Stromal cell of bone marrow (primary cell): ENCODE measurements at regions not wholly inside any gene's neighbourhood (a gene's known extent, or its start where the extent isn't known, plus 50 kb on each side); places are given as distances from the start of the nearest gene placed in this dataset.
"Not testable (repeated sequence)": the region's sequence is repeated elsewhere in the genome, so short reads cannot be mapped to it uniquely, and the experiment has no call there.

Source experiments
- DNase-seq: peaks from one replicate; pipeline ENCODE4 v3.0.0-alpha.2; 2012; ENCODE audit warnings: low read depth

DNA sequence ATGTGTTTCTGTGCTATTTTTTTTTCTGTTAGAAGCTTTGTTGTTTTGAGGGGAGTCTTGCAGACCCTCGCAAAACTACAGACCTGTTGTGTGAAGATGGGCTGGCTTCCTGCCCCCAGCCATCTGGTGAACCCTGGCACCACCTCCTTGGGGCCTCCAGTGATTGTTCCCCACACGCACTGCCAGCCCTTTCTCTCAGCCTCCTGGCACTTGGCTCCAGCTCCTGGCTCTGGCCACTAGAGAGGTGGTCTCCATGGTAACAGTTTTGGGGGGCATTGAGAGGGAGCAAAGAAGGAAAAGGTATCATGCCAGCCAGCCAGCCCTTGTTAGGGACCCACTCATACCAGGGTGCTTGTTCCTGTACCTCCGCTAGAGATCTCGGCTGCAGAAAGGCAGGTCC, 176.4 kb upstream of the RPH3A start:
- DNase-seq: no peak

- DNase-seq: no peak
These were observed 174.9 kb upstream of the RPH3A start for GRCh38 chr12:112616469-112617152.

DNA sequence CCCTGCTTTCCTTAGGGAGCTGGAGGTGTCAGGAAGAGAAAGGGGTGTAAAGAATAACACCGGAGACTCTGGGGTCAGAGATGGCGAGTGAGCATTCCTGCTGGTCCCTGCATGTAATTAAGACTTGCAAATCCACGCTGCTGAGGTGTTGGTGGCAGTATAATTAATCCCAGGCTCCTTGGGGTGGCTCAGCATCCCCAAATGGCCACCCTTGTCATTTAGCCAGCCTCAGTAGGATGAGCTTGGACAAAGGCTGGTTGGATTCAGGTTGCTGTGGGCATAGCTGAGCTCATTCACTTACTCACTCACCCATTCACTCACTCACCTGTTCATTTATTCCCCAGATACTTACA, 174.4 kb upstream of the RPH3A start:
- no peak for DNase-seq

DNA sequence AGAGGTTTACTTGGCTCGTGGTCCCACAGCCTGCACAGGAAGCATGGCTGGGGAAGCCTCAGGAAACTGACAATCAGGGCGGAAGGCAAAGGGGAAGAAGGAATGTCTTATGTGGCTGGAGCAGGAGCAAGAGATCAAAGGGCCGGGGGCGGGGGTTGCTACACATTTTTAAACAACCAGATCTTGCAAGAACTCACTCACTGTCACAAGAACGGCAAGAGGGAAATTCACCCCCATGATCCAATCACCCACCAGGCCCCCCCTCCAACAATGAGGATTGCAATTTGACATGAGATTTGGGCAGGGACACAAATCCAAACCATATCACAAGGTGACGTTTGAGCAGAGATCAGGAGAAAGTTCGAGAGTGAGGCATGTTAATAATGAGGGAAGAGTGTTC, 163.7 kb upstream of the RPH3A start:
- DNase-seq: no peak

GRCh38 chr12:112631974-112632373, 159.6 kb upstream of the RPH3A start:
- DNase-seq: not testable (repeated sequence)

- no peak for DNase-seq
These were observed 156.5 kb upstream of the RPH3A start for GRCh38 chr12:112635036-112635435.

GRCh38 chr12:112638420-112638819, 153.1 kb upstream of the RPH3A start:
- no peak for DNase-seq

- DNase-seq: no peak
These were observed 146.0 kb upstream of the RPH3A start for GRCh38 chr12:112645586-112645985.

GRCh38 chr12:112656141-112656540, 135.4 kb upstream of the RPH3A start:
- no peak for DNase-seq

DNA sequence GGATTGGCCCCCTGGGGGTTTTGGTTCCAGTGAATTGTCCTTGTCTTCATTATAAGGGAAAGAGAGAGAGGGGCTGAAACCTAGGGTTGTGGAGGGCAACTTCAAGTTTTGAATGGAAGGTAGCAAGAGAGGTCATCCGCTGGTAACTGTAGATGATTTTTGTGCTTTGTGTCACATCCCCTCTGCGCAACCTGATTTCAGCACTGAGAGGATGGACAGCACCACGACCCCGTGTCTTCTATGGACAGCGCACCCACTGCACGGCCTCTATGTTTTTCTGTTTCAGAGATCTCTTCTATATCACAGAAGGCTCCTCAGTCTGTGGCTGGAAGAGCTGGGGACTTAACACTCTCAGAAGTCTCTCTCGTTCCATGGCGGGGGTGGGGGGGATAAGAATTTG, 127.0 kb upstream of the RPH3A start:
- DNase-seq: no peak

- DNase-seq: no peak
These were observed 125.6 kb upstream of the RPH3A start for GRCh38 chr12:112665958-112666357.

DNA sequence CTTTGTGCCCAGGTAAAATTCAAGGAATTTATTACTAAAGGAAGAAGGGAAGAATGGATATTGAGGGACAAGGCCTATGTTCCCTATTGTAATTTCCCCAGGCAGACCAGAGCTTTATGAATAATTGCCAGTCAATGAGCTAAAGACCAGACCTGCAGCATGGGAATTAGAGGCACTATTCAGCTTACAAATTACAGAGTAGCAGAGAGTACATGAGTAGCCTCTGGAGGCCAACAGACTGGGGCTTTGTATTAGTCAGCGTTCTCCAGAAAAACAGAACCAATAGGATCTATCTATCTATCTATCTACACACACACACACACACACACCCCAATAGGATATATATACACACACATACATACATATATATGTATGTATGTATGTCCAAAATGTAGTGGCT, 120.0 kb upstream of the RPH3A start:
- no peak for DNase-seq

DNA sequence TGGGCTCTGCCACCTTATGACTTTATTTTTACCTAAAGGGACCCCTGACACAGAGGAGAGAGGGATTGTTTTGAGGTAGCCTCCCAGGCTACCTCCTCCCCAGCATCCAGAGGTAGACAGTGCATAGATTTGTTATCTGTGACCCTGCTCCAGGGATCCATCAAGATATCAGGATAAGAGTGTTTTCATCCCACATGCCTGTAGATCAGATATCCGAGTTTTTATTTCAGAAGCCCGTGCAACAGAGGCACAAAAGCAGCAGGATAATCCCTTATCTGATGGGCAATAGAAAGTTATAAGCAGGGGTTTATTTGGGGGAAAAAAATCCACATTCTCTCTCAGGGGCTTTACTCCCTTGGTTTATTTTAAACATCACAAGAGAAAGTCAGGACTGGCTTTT, 117.0 kb upstream of the RPH3A start:
- DNase-seq: no peak

GRCh38 chr12:112676507-112676906, 115.0 kb upstream of the RPH3A start:
- no peak for DNase-seq

GRCh38 chr12:112677050-112677765, 114.3 kb upstream of the RPH3A start:
- no peak for DNase-seq

DNA sequence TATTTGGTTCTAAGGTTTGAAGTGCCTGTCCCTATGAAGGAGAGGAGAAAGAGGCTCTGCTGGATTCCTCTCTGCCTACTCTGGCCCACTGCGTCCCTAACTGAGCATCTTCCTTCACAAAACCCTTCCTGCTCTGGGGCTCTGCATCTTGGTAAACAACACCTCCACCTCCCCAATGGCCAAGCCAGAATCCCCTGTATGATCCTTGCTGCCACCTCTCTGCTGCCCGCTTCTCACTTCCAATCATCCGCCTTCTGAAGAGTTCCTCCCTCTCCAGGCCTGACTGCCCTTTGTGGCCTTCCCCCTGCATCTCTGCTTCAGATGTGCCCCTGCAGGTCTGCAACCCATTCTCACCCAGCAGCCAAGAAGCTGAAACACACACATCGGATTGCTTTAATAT, 110.6 kb upstream of the RPH3A start:
- DNase-seq: no peak

- DNase-seq: no peak
These were observed 109.0 kb upstream of the RPH3A start for GRCh38 chr12:112682586-112682985.

DNA sequence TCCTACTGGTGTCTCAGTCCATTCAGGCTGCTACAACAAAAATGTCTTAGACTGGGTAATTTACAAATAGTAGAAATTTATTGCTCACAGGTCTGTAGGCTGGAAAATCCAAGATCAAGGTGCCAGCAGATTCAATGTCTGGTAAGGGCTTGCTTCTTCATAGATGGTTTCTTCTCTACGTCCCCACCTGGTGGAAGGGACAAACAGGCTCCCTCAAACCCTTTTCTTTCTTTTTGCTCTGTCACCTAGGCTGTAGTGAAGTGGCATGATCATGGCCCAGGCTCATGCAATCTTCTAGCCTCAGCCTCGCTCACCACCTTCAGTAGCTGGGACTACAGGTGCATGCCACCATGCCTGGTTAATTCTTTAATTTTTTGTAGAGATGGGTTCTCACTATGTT, 106.8 kb upstream of the RPH3A start:
- no peak for DNase-seq

- no peak for DNase-seq
These were observed 106.2 kb upstream of the RPH3A start for GRCh38 chr12:112685321-112685720.

DNA sequence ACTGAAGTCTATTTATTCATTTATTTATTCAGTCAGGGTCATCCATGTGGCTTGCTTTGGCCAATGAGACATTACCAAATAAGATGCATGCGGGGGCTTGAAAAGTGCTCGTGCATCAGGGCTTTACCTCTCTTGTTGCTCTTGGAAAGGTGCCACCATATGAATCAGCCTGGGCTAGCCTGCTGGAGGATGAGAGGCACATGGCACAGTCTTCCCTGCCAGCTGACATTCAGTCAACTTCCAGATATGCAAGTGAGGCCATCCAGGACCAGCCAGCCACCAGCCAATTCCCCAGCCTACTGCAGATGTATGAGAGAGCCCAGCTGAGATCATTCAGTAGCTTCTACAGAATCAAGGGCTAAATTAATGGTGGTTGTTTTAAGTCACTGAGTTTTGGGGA, 105.2 kb upstream of the RPH3A start:
- peak; percentile 9 for DNase-seq

GRCh38 chr12:112694065-112694464, 97.5 kb upstream of the RPH3A start:
- no peak for DNase-seq

GRCh38 chr12:112697441-112697840, 94.1 kb upstream of the RPH3A start:
- DNase-seq: peak; percentile 6

- DNase-seq: no peak
These were observed 86.4 kb upstream of the RPH3A start for GRCh38 chr12:112705037-112705632.

GRCh38 chr12:112710414-112710813, 81.1 kb upstream of the RPH3A start:
- DNase-seq: no peak
